ENCODE measurements at regions not wholly inside any gene's neighbourhood (a gene's known extent, or its start where the extent isn't known, plus 50 kb on each side); places are given as distances from the start of the nearest gene placed in this dataset.

DNA sequence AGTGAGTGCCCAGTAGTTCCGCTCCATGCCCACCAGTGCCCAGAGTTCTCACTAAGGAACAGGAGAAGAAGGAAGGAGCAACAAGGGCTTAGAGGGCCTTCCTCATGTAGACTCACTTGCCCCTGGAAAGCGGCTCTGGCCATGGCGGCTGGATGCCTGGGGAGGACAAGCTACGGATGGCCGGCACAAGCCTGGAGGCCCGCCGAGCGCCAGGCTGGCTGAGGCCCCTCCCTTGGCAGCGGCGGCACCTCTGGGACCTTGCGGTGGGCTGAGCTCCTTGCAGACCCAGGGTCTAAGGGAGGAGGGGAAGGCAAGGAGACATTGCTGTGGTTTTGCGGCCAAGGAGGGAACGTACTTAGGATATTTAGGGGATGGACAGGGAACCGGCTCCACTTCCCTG lies 160.1 kb downstream of the SALL1 start:
- Histone ChIP-seq H3K4me2 (ENCODE audit: low read depth, low read length) (no peak overlapping the region), H2AK5ac (ENCODE audit: low read depth, low read length) (no peak overlapping the region), H3K23ac (ENCODE audit: low read depth, low read length) (no peak overlapping the region), H4K91ac (ENCODE audit: insufficient read depth, low read depth, low read length) (no peak overlapping the region), H2BK15ac (ENCODE audit: low read depth, low read length) (no peak overlapping the region), H3K18ac (ENCODE audit: low read depth, low read length) (no peak overlapping the region), H3K14ac (replicated peaks; ENCODE audit: low read depth, low read length) (no peak overlapping the region), H2BK5ac (ENCODE audit: low read depth, low read length, poor library complexity, severe bottlenecking) (no peak overlapping the region), H3K9me3 (ENCODE audit: control insufficient read depth, insufficient read depth, low read length) (peaks cover 7% of the 10 kb centered on the region; the same call in 1 of the 2 replicates), H3K27me3 (ENCODE audit: control insufficient read depth, insufficient read depth, low read length) (no peaks in the 10 kb centered on the region), H4K20me1 (ENCODE audit: insufficient read depth, low read length) (no peaks in the 10 kb centered on the region), H2BK120ac (ENCODE audit: low read depth, low read length) (no peak overlapping the region), H3K4me1 (ENCODE audit: control insufficient read depth, insufficient read depth, low read length) (no peaks in the 10 kb centered on the region), H3K4me3 (ENCODE audit: insufficient read depth, low read depth, low read length) (no peak overlapping the region), H3K79me1 (ENCODE audit: low read depth in 1 of 2, low read length in 2 of 2) (no peaks in the 10 kb centered on the region), H2AK9ac (replicated peaks; ENCODE audit: low read depth, low read length, poor library complexity) (no peak overlapping the region), H4K5ac (ENCODE audit: low read depth, low read length) (no peak overlapping the region), H4K8ac (ENCODE audit: low read depth in 2 of 2, low read length in 2 of 2) (no peak overlapping the region), H3K36me3 (ENCODE audit: control insufficient read depth, insufficient read depth, low read length) (no peaks in the 10 kb centered on the region), H3K9ac (ENCODE audit: low read depth, low read length) (no peak overlapping the region), H3K56ac (ENCODE audit: extremely low read depth, insufficient read depth, low read length) (no peak overlapping the region), H2BK20ac (ENCODE audit: low read depth, low read length) (no peak overlapping the region), H2AFZ (replicated peaks; ENCODE audit: low read length, poor library complexity) (no peak overlapping the region), H3K27ac (ENCODE audit: insufficient read depth, low read length) (no peak overlapping the region), H3K9me1 (ENCODE audit: insufficient read depth, low read length) (no peaks in the 10 kb centered on the region), H3K4ac (ENCODE audit: low read depth, low read length) (no peak overlapping the region)
- in situ Hi-C loops (cut with MboI; ENCODE audit: low sequenced_read_pairs) (no loop called here), intact Hi-C loops (cut with micrococcal nuclease) (no loop called here), dilution Hi-C loops (cut with HindIII; ENCODE audit: low sequenced_read_pairs, unreplicated experiment) (no loop called here)
- ChIA-PET POLR2A (ENCODE audit: unreplicated experiment) (no interaction called here), CTCF (no interaction called here)
- ATAC-seq (ENCODE audit: low read depth) (no peak), DNase-seq (no peak)
- BruUV-seq (replicated peaks): no TSS peak
- WGBS, 2 experiments (ENCODE audit: extremely low coverage in 2 of 2, insufficient read length in 1 of 2): 100% methylated on average over 1 of the region's 14 CpGs; no CpG with 5 or more reads in 1 of the 2 experiments
- TF ChIP-seq FOS (IDR thresholded peaks at IDR 0.05; ENCODE audit: low read depth, low read length) (no peak), RFX5 (IDR thresholded peaks at IDR 0.05; ENCODE audit: low read depth, low read length) (no peak), MAFK (IDR thresholded peaks at IDR 0.05; ENCODE audit: low read depth, low read length) (no peak), CHD1 (IDR thresholded peaks at IDR 0.05; ENCODE audit: low read depth, low read length) (no peak)

All from IMR-90 (cell line).